HCT116 (cell line): ENCODE measurements at regions not wholly inside any gene's neighbourhood (a gene's known extent, or its start where the extent isn't known, plus 50 kb on each side); places are given as distances from the start of the nearest gene placed in this dataset.

Source experiments
- EGR1 ChIP-seq: IDR thresholded peaks from 2 replicates; pipeline ENCODE4 v1.6.1; 2012; ENCODE audit warnings: low read depth
- JUND ChIP-seq: IDR thresholded peaks from 2 replicates; pipeline ENCODE4 v1.6.1; 2012
- POLR2A ChIP-seq: IDR thresholded peaks from 2 replicates; pipeline ENCODE4 v1.7.0; 2011; ENCODE audit warnings: borderline replicate concordance; ENCODE audit not compliant: insufficient read depth, insufficient read length; ENCODE audit errors: extremely low read depth
- POLR2AphosphoS5 ChIP-seq: IDR thresholded peaks from 2 replicates; pipeline ENCODE4 v1.6.1; 2011; ENCODE audit warnings: mild to moderate bottlenecking, low read depth, low read length, moderate library complexity
- TF ChIP-seq, protein P1 (sequence below), 3 experiments: fragments of 200-600 bp in 1 of 3; sonication (generic) in 1 of 3; IDR thresholded peaks in 2 of 3; conservative IDR thresholded peaks in 1 of 3; 2 replicates each; pipeline ENCODE4 v1.5.1; 2012 to 2017; ENCODE audit warnings: low read depth in 2 of 3, low read length in 2 of 3, antibody characterized with exemption in 1 of 3, borderline replicate concordance in 1 of 3, control low read depth in 1 of 3, mild to moderate bottlenecking in 1 of 3, mixed read lengths in 1 of 3, mixed run types in 1 of 3, moderate library complexity in 1 of 3; ENCODE audit not compliant: insufficient read depth in 1 of 3

DNA sequence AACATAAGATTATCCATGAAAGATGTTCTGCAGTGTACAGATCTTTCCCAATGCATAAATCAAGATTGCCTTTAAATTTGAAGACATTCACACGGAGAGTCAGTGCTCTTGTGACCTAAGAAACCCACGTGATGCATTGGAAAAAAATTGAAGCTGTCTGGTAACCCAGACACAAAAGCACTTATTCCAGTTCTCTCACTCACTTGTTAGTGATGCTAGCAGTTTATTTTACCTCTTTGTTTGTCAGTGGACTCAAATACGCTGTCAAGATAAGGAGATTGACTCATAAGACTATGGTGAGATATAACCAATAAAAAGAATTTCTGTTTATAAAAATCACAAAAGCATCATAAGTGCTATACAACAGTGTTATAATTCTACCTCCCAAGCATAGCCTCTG lies 245.8 kb upstream of the SMIM31 start:
- TF ChIP-seq JUND = no peak
- TF ChIP-seq, protein P1, sequence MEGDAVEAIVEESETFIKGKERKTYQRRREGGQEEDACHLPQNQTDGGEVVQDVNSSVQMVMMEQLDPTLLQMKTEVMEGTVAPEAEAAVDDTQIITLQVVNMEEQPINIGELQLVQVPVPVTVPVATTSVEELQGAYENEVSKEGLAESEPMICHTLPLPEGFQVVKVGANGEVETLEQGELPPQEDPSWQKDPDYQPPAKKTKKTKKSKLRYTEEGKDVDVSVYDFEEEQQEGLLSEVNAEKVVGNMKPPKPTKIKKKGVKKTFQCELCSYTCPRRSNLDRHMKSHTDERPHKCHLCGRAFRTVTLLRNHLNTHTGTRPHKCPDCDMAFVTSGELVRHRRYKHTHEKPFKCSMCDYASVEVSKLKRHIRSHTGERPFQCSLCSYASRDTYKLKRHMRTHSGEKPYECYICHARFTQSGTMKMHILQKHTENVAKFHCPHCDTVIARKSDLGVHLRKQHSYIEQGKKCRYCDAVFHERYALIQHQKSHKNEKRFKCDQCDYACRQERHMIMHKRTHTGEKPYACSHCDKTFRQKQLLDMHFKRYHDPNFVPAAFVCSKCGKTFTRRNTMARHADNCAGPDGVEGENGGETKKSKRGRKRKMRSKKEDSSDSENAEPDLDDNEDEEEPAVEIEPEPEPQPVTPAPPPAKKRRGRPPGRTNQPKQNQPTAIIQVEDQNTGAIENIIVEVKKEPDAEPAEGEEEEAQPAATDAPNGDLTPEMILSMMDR (IDR thresholded peaks at IDR 0.05 in 2 of 3, conservative IDR thresholded peaks at IDR 0.05 in 1 of 3; ENCODE audit: borderline replicate concordance in 1 of 3, insufficient read depth in 1 of 3, low read depth in 2 of 3, low read length in 2 of 3) = no peak
- no peak for TF ChIP-seq EGR1
- no peak for TF ChIP-seq POLR2A
- no peak for TF ChIP-seq POLR2AphosphoS5
